ENCODE measurements at regions not wholly inside any gene's neighbourhood (a gene's known extent, or its start where the extent isn't known, plus 50 kb on each side); places are given as distances from the start of the nearest gene placed in this dataset.
"Not testable (repeated sequence)": the region's sequence is repeated elsewhere in the genome, so short reads cannot be mapped to it uniquely, and the experiment has no call there.

DNA sequence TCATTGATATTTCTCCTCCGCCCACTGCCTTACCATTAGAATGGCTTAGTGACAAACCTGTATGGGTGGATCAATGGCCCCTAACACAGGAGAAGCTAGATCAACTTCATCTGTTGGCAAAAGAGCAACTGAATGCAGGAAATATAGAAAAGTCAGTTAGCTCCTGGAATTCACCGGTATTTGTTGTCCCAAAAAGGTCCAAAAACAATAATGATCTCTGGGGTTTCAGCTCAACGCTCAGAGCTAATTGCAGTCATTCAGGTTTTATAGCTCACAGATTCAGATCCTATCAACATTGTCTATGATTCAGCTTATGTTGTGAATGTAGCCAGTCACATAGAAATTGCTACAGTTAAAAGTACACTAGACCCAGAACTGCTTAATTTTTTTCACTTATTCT lies 124.0 kb upstream of the ZCCHC13 start:
- DNase-seq: no peak

DNA sequence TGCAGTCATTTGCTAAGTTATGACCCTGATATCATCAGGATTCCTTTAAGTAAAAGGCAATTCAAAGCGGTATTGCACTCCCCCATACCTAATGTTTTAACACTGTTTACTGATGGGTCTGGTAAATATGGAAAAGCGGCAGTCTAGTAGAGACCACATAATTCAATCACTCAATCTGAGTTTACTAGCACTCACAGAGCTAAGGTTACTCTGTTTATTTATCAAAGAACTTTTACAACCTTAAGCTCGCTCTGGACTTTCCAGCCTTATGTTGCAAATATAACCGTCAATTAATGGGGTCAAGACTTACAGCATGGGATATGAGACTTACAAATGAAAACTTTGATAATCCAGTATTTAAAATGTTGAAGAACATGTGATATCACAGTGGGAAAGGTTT lies 124.5 kb upstream of the ZCCHC13 start:
- no peak for DNase-seq

DNA sequence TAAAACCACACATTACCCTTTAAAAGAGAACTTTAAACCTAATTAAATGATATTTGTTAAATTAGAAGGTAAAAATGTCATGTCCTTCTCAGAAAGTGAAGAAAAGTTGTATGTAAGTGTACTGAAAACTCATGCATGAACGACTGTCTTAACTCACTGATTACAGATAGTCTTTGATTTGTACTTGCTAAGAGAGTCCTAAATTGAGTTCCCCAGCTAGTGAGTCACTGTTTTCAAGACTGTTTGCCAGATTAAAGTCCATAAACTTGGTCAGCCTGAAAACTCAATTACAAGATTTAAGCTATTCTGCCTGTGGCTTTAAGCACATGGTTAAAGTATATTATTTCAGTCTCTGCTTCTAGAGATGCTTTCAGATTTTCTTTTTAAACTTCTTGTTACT lies 124.9 kb upstream of the ZCCHC13 start:
- DNase-seq: no peak

DNA sequence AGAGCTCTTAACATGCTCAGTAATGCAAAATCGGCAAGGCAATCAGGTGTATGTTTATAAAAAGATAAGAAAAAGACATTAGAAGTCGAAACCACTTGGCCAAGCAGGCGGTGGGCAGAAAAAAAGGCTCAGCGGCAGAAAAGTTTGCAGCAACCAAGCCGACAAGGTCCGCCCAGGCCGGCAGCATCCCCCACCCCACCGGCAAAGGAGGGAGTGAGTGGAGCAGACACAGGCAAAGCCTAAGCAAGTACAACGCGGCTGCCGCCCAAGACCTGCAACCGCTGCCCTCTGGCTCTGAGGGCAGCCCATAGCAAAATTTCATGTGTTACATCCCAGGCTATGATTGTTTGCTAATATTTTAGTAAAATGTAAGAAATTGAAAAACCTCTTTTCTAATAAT lies 125.4 kb upstream of the ZCCHC13 start:
- no peak for DNase-seq

DNA sequence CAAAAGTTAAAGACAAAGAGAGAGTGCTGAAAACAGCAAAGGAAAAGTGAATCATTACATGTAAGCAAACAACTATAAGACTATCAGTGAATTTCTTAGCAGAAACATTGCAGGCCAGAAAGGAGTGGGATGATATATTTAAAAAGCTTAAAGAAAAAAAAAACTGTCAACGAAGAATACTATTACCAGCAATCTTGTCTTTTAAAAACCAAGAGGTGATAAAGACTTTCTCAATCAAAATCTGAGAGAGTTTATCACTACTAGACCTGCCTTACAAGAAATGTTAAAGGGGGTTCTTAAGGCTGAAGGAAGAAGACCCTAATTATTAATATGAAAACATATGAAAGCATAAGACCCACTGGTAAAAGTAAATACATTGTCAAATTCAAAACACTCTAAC lies 132.5 kb upstream of the ZCCHC13 start:
- no peak for DNase-seq

DNA sequence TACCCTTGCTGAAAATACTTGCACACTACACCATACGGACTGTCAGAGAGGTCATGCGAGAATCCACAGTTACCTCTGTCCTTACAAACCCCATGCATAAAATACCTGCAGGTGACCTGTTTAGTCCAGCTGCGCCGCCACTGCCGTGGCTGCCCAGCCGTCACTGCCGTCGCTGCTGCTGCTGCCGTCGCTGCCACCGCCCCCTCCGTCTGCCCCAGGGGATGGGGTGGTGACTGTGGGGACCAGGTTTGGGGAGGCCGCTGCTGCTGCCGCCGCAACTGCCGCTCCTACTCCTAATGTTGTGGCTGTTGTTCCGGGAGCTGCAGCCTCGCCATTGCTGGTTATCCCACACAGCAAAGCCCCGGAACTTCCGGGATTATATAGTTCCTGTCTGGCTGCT lies 141.8 kb upstream of the ZCCHC13 start:
- no peak for DNase-seq

DNA sequence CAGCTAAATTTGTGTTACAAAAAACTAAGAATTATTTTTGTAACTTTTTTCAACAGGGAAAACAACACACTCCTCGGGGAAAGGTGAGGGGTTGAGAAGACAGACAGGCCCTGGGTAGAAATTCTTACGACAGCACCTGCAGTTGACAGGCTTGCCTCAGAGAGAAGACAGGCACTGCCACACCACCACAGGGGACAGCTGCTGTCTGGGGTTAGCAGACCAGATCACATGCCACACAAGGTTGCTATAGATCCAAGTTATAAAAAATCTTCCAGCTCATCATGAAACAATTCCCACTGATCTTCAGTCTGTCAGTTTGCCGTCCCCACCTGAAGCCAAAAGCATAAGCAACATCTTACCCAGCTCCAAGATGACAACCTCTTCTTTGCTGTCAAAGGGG lies 143.2 kb upstream of the ZCCHC13 start:
- DNase-seq: no peak

DNA sequence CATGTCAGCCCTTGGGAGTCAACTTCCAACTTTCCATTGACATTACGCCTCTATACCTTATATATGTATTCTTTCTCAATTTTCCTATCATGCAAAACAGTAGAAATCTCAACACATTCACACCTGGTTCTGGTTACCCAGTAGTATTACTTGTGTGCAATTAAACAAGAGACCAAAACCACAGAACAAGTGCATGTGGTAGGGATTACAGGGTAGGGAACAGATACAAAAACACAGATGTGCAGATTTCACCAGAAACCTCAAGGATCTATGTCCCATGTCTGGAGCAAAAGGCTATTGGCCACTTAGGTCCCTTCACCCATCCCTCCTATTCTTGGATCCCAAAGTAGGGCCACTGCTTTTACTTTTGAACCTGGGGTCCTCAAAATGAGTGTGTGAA lies 143.6 kb upstream of the ZCCHC13 start:
- DNase-seq: no peak

DNA sequence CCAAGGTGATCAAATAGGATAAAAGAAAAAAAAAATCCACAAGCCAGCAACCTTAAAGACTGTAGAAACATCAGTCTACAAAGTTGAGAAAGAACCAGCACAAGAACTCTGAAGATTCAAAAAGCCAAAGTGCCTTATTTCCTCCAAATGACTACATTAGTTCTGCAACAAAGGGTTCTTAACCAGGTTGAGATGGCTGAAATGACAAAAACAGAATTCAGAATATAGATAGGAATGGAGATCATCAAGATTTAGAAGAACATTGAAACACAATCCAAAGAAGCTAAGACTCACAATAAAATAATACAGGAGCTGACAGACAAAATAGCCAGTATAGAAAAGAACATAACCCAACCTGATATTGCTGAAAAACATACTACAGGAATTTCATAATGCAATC lies 156.5 kb upstream of the ZCCHC13 start:
- no peak for DNase-seq

DNA sequence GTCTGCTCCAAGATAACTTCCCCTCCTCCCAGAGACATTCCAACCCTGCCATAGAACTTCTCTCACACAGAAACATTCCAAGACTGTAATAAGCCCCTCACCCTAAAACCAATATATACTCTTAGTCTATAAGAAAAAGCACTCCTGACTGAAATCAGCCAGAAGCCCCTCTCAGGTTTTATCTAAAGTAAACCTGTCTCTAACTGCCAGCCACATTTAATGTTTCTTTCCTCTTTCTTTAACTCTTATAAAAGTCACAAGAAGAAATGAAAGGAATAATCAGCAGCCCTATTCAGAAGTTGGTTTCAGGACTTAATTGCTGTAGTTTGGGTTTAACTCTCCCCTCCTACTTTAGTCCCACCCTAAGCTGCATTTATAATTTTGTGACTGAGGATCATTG lies 165.0 kb upstream of the ZCCHC13 start:
- DNase-seq: no peak

DNA sequence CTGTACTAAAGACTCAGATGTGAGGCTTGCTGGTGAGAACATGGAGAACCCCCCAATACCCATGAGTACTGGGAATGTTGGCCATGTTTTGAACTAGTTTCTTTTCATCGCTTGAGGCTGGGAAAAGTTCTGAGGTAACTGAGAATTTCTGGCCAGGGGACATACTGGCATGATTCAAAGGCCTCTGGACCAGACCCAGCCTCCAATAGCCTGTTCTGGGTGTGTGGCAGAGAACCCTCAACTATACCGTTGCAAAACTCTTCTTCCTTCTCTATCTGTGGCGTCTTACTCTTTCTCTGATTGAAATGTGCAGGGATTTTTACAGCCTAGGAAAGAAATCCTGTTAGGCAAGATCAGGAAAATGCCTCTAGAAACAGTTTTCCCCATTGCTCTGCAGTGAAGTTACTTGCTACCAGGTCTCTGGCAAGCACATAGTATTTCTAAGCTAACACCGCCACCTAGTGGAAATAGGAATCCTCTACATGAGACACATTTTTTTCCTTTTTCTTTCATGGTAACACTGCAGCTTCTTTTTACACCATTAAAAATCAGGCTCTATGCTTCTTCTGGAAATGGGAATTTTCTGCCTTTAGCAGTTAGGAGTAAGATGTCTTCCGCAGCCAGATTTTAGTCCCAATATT lies 170.7 kb upstream of the ZCCHC13 start:
- peak; percentile 6 for DNase-seq

DNA sequence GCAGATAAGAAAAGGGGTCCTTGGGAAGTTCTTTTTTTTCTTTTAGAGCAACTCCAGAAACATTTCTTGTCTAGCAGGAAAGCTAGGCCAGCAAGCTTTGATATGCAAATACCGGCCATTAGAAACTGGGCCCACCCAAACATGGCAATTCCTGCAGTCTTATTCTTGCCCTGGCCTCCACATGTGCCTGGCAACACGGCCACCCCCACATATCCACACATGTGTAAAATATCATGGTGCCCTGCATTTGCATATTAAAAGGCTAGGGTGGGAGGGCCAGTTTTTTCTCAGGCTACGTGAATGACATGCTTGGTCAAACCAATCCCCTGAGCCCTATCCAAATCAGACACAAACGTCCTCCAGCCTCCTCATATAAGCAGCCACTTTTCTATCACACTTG lies 171.7 kb upstream of the ZCCHC13 start:
- DNase-seq: no peak

DNA sequence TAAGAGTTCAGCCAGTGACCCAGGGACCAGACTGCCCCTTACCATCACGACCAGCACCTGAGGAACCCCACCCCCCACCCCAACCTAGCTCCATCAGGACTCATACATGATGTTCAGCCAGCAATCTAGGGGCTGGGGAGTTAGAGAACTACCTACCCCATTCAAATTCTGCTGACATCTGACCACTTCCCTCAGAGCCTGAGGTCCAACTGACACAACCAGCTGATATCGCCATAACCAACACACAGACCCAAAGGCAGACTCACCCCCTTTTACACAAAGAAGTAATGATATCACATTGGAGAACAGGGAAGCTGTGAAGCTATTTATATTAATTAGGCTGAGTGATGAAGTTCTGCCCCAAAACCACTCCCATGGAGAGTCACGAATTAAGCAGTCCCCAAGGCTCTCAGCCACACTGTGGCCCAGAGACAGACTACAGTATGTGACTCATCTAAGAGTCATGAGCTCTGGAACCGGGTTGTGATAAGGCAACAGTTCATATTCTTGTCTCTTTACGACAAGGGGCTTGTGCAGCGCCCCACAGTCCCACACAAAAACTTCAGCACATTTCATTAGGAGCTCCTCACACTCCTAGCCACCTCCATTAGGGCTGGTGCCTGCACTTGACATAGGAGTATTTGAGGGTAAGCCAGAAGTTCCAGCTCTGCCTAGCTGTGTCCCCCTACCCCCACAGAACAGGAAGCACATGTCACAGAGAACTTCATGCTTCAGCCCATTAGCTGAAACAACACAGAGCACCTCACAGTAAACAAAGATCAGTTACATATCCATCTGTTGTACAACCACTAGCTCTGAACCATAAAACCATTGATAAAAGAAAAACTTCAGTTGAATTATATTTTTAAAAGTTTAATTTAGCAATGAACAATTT lies 184.7 kb upstream of the ZCCHC13 start:
- DNase-seq: no peak

DNA sequence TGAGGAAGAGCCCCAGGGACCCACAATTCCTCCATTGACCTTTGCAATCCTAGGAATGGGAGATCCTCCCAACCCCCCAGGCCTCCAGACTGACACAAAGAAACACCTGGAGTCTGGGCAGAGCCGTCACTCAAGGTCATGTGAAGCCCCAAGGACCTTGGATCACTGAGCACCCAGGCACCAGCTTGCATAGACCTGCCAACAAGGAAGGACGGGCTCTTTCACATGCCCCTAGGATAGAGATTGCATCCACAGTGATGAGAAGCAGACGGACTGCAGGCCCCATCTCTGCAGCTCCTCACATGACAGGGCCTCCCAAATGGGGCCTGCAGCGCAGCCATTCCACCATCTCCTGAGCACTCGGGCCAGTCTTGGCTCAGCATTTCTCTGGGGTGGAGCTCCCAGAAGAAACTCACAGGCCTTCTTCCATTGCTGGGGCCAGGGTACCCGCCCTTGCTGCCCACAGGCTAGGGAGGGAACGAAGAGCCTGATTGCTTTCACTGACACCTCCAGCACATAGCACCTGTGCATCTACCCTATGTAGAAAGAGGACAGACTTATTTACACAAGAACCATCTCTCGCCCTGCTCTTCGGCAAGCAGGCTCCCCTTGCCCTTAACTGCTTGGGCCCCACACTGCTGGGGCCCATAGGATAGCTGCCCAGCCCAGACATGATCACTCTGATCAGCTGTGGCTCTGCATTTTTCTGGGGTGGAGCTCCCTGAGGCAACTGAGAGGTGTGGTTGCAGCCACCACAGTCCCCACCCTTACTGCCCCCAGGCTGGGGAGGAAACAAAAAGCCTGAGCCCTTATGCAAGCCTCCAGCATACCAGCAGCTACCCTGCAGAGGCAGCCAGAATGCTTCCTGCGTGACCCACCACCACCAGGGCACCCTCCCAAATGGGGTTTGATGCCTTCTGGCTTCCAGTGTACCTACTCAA lies 185.7 kb upstream of the ZCCHC13 start:
- no peak for DNase-seq

DNA sequence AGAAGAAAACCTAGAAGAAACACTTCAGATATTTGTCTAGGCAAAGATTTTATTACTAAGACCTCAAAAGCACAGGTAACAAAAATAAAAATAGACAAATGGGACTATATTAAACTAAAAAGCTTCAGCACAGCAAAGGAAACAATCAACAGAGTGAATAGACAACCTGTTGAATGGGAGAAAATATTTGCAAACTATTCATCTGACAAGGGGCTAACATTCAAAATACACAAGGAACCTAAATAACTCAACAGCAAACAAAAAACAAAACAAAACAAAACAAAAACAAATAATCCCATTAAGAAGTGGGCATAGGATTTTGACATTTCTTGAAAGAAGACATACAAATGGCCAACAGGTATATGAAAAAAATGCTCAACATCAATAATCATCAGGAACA lies 192.7 kb upstream of the ZCCHC13 start:
- DNase-seq: no peak

DNA sequence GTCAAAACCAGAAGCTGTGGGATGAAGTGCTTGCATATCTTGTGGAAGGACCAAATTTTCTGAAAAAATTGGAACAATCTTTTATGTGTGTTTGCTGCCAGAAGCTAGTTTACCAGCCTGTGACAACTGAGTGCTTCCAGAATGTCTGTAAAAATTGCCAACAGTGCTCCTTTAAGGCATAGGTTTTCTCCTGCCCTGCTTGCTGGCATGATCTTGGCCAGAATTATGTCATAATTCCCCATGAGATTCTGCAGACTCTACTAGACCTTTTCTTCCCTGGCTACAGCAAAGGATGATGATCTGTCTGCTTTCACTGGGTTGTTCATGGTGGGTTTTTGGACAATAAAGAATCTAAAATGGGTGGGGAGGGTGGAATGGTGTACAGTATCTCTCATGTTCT lies 196.3 kb upstream of the ZCCHC13 start:
- DNase-seq: no peak

DNA sequence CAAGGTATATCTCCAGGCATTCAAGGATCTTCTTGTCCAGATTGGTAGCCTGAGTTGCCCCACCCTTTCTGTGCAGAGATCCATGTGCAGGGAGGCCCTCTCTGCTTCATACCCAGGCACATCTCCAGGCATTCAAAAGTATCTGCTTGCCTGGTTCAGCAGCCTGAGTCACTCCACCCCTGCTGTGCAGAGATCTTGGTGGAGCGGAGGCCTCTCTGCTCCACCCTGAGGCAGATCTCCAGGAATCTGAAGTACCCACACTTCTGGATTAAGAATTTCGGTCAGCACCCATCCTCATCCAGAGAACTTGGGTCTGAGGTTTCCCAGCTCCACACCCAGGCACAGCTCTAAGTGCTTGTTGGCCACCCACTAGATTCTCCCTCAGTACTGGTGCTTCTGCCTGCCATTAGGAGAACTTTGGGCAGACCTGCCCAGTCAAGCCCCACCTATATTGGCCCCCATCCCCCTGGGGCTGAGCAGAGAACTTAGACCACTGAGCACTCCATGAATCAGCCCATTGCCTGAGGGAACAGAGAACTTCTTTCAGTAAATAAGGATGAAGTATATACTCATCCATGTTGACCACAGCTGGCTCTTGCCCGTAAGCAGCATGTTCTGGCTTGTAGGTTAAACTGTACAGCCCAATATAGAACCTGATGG lies 199.5 kb upstream of the ZCCHC13 start:
- DNase-seq: no peak

DNA sequence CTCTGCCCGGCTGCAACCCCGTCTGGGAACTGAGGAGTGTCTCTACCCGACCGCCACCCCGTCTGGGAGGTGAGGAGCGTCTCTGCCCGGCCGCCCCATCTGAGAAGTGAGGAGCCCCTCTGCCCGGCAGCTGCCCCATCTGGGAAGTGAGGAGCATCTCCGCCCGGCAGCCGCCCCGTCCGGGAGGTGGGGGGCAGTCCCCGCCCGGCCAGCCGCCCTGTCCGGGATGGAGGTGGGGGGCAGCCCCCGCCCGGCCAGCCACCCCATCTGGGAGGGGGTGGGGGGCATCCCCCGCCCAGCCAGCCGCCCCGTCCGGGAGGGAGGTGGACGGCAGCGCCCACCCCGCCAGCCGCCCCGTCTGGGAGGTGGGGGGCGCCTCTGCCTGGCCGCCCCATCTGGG lies 205.6 kb upstream of the ZCCHC13 start:
- not testable (repeated sequence) for DNase-seq

DNA sequence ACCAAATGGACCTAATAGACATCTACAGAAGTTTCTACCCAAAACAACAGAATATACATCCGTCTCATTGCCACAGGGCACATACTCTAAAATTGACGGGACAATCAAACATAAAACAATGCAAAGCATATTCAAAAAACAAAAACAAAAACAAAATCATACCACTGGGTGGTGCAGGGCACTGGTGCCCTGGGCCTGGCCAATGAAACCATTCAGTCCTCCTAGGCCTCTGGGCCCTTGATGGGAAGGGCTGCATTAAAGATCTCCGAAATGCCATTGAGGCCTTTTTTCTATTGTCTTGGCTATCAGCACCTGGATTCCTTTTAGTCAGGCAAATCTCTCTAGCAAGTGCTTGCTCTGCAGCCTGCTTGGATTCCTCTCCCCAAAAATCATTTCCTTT lies 213.9 kb upstream of the ZCCHC13 start:
- DNase-seq: no peak

DNA sequence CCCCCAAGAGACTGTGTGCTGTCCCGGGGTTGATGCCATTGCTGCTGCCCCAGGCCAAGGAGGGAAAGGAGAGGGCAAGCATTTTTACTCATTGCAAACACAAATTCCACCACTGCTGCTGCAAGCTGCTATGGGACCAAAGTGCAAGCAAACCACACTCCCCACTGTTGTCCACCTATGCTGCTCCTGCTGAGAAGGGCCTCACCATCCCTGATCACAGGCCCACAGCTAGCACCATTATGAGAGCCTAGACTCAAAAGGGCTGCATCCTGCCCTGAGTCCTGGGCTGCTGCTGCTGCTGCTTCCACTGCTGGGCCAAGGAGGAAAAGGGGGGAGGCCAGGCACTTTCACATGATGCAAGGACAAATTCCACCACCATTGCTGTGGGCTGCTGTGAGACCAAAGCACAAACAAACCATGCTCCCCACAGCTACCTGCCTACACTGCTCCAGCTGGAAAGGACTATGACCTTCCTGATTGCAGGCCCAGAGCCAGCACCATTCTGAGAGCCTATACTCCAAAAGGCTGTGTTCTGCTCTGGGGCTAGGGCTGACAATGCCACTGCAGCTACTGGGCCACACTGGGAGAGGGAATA lies 218.2 kb upstream of the ZCCHC13 start:
- DNase-seq: no peak

DNA sequence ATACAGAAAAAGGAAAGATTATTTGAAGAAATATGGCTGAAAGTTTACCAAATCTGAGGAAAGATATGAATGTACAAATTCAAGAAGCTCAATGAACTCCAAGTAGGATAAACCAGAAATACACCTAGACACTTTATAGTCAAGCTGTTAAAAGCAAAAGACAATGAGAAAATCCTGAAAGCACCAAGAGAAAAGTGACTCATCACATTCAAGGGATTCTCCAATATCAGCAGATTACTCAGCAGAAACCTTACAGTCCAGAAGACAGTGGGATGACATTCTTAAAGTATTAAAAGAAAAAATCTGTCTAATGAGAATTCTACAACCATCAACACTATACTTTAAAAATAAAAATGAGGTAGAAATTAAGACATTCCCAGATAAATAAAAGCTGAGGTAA lies 223.8 kb upstream of the ZCCHC13 start:
- no peak for DNase-seq

DNA sequence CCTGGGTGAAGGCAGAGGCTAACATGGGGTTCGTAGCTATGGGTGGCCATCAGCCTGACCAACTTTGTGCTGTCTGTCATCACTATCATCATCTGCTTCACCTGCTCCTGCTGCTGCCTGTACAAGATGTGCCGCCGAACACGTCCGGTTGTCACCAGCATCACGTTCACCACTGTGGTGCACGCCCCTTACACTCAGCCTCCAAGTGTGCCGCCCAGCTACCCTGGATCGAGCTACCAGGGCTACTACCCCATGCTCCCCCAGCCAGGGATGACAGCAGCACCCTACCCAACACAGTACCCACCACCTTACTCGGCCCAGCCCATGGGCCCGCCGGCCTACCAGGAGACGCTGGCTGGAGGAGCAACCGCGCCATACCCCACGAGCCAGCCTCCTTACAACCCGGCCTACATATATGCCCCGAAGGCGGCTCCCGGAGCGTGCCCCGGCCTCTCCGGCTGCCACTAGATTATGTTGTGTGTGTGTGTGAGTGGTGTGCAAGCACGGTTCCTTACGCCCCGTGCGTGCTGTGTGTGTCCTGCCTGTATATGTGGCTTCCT lies 213.4 kb upstream of the XIST start:
- no peak for DNase-seq
